ENCODE measurements at regions not wholly inside any gene's neighbourhood (a gene's known extent, or its start where the extent isn't known, plus 50 kb on each side); places are given as distances from the start of the nearest gene placed in this dataset.

- TF ChIP-seq CTCF (IDR thresholded peaks at IDR 0.05; ENCODE audit: low read depth, low read length, missing input control) (no peak), HNF4G (IDR thresholded peaks at IDR 0.05) (no peak), RAD21 (IDR thresholded peaks at IDR 0.05) (no peak), TAF1 (conservative IDR thresholded peaks at IDR 0.05) (no peak), GABPA (IDR thresholded peaks at IDR 0.05 in 1 of 2, conservative IDR thresholded peaks at IDR 0.05 in 1 of 2) (no peak)
These were observed 425.4 kb downstream of the MED13L start for GRCh38 chr12:115852054-115852453.

All from liver (tissue), 3 donors.